GM18907 (cell line): ENCODE measurements at regions not wholly inside any gene's neighbourhood (a gene's known extent, or its start where the extent isn't known, plus 50 kb on each side); places are given as distances from the start of the nearest gene placed in this dataset.

Experiments used
- ATAC-seq: cut with Tn5 transposase; IDR thresholded peaks from one replicate; pipeline ENCODE4 v1.9.1; 2021; ENCODE audit warnings: mild to moderate bottlenecking, moderate library complexity; ENCODE audit not compliant: unreplicated experiment

DNA sequence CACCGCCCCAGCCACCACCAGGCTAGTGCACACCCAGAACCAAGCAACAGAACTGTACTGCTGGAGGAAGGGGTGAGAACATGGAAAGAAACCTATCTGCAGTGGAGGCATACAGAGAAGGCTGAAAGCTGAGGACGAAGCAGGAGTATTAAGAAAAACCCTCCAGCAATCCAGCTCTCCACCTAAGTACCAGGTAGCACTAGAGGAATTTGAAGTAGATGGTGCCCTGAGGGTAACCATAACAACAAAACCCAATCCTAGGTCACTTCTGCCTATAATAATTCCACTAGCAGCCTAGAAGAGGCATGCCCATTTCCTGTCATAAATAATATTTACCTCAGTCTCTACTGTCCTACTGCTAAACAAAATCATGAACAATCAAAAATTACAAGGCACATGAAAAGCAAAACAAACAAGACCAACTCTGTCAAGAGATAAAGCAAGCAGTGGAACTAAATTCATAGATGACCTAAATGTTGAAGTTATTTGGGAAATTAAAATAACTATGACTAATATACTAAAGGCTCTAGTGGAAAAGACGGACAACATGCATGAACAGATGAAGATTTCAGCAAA is 51.1 kb downstream of the HYCC1 start:
- ATAC-seq: no peak

DNA sequence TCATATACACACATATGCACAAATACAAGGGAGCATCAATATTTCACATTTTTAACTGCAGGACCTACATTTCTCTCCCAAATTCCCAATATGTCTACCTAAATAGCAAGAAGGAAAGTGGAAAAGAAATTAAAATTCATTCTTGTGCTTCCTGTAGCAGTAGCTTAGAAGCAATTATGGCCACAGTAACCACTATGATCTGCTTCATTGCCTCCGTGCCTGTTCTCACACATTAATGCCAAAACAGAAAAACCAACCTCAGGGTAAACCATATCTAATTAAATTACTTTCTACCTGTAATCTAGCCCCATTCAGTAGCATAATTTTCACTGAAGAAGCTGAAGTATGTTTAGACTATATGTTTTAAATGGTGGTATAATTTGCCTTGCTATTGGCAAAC is 55.2 kb downstream of the HYCC1 start:
- ATAC-seq: no peak

DNA sequence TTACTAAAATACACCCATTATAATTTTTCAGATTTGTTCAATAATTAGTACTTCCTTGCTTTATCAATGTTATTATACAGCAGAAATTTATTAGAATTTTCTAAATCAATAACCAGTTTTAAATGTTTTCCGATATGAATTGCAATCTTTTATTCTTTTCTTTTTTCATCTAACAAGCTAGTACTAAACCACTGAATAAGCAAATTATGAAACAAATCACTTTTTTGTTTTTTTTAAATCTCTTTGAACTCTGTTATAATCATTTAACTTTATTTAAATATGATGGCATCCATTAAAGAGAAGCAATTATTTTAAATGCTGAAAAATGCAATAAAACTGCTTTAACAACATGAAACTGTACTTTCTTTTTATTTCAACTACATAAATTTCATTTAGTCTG is 59.7 kb downstream of the HYCC1 start:
- no peak for ATAC-seq

DNA sequence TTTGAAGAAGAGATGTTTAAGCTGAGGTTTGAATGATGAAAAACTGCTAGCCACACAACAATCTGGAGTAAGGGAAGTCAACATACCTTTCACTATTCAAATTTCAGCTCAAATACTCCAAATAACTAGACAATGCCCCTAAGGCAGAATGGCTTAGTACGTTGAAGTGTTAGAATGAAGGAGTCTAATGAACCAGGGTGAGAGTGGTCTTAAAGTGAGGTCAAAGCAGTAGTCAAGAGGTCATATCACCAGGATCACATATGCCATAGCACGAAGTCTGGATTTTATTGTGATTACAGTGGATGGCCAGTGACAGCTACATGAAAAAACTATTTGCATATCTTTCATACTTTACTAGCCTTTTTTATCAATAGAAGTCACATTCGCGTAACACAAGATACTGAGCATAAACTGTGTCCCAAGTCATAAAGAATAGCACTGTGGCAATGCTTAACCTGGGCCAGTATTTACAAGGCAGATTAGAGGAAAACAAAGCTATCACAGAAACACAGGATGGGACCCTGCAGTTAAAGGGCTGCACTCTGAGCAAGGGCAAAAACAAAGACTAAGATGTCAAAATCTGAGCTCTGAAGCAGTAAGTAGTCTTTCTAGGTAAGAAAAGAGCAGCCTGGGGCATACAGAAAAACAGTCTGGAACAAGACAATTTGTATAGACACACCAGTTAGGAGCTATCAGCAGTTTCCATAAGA is 61.5 kb downstream of the HYCC1 start:
- ATAC-seq: no peak

DNA sequence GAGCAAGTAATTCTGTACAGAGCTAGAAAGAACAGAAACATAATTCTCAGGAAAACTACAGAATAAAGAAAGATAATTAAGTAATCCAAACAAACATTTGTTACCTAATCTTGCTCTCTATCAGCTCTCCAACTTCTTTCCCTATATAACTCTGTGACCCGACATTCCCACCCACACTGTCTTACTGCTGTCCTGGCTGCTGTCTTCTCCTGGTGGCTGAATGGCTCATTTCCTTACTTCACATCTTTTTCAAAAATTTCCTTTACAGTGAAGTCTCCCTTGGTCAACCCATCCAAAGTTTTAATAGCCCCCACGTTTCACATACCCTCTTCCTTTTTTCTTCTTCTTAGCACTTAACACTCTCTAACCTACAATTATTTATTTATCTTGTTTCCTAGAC is 64.0 kb downstream of the HYCC1 start:
- no peak for ATAC-seq

DNA sequence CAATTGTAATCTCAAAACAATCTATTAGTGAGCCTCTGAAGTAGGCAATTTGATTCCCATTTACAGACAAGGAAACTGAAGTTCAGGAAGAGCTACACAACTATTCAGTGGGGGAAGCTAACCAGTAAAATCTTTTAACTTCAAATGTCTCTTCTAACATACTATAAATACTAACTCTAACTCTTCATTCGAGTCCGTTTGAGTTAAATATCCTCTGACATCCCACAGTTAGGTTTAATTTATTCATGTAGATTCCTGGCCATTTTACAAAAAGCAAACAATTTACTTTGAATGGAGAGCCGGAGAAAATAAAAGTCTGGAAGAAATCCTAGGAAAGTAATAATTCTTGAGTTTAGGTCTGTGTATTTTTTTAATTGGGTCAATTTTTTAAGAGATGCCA is 64.7 kb downstream of the HYCC1 start:
- no peak for ATAC-seq

DNA sequence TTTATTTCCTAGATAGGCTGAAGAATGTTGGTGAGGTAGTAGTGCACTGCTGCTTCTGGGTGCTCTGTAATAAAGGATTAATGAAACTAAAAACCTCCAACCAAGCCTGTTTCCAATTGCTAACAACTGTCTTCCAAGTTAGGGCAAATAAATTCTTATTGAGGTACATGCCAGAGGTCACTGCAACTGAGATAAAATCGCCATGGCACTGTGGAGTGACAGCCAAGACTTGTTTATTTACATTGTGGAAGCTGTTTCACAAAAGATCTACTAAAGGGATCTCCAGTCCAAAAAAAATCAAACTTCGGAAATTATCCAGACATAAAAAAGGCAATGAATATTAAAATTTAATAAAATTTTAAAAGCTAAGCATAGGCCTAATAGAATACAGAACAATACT is 65.2 kb downstream of the HYCC1 start:
- ATAC-seq: no peak

DNA sequence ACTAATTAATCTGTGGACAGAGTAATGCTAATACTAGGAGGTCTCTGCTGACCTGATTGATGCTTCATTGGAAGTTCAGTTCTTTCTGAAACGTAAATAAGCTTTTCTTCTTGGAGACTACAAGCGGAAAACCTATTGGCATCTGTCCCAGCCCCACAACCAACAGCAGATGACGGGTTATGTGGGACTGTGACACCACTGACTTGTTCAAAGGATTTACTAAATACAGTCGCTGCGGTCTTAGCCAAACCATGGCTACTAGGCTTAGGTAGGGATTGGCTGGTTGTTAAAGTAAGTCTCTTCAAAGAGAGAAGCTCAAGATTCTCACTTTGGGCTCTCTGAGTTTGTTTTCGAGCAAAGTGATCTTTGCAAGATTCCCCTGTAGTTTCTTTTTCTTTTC is 68.3 kb downstream of the HYCC1 start:
- ATAC-seq: no peak

DNA sequence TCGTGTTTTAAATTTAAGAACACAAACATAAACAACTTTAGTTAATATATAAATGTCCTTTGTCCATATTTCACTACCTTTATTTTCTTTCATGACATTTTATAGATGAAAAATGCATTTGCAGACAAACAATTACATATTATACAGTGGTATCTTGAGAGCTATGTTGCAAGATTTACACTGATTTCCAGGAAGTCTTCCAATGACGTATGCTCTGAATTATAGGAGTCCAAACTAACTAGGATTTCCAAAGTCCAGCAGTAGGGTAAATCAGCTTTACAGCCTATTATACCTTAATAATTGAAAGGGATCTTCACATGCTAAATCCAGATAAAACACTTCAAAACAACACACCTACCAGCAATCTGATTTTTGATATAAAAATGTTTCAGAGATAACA is 69.4 kb downstream of the HYCC1 start:
- ATAC-seq: no peak

DNA sequence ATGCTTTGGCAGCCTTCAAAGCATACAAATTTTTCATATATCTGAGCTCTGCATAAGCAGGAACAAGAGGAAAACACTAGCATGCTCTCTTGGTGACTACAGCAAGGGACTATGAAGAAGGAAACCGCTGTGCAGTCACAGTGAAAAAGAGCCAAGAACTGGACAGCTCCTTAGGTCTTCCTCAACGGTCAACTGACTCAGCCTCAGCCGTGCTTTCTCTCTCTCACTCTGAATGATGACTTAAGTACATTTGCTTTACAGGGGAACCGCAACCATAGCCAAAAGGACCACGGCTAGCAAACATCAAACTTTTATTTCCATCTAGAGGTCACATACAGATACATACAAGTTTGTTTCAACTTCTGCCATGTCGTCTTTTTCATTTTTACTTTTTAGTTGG is 69.9 kb downstream of the HYCC1 start:
- no peak for ATAC-seq

DNA sequence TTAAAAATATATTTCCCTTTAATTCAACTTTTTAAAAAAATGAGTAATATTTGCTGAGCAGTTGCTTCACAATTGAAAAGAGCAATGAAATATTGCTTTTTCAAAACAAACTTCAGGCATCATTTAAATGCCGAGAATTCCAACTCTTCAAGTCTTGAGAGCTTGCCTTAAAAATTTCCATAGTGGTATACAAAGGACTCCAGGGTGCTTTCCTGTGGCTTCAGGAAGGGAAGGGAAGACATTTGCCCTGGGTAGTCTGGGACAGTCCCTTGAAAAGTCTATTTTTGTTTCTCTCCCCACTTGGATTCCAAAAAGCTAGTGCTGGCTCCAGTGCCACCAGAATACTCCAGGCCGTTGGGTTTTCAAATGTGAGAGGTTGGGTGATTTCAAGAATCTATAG is 71.7 kb downstream of the HYCC1 start:
- ATAC-seq: no peak

DNA sequence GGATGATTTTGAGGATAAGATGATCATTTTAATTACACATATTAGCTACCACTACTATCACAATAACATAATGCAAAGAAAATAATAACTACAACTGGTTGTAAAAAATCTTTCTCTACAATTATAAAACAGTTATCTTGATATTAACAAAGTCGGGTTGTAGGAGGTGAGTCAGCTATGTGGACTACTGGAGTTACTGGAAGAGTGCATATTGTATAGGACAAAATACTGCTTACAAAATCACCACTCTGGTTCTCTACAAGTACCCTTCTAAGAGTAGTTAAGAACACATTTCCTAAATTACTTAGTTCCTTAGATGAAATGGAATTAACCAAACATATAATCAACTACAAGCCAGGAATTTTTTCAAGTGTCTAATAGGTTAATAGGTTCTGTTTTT is 74.1 kb downstream of the HYCC1 start:
- ATAC-seq: no peak

DNA sequence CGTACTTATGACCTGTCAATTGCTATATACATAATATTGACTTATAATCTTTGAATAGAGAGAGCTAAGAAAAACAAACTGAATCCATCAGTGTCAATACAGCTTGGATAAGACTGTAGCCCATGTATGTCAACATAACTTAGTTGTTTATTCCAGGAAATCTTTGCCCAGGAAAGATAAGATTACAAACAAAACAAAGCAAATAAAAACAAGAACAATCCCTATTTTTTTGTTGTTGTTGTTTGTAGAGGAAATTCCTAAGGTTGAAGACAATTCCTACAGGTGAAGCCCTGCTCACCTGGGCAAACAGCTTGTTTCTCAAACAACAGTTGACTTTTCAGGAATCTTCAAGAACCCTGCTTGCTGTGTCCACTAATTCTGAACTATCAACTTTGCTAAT is 76.0 kb downstream of the HYCC1 start:
- ATAC-seq: no peak

DNA sequence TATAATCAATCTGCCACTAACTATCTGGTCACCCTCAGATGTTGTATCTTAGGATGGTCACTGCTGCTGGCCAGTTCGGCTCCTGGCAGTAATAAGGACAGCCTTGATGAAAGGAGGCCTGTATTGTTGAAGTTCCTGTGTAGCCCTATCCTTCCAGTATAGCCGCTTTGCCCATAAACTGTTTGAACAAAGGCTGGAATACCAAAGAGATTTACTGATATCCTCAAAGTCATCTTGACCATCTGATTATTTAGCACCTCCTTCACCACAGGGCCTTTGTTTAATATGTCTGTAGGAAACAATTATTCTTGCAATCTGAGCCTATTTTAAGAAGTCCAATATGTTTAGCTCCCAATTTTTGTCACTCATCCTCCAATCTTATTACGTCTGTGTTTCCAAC is 77.7 kb downstream of the HYCC1 start:
- ATAC-seq: no peak

DNA sequence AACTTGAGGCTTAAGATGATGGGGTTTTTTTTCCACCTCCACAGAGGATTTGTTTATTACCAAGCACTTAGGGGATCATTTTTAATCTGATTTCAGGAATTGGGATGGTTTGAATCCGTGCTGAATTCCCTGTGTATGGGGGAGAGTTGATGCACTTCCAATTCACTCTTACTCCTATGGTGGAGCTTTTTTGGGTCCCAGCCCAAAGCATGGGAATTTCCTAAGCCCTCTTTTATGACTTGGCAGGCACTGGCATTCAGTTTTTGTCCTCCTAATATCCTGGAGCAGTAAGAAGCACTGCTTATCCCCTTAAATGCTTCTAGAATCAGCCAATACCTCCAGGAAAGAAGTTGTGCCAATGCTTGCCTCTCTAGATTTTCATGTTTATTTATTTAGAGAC is 78.7 kb downstream of the HYCC1 start:
- no peak for ATAC-seq

DNA sequence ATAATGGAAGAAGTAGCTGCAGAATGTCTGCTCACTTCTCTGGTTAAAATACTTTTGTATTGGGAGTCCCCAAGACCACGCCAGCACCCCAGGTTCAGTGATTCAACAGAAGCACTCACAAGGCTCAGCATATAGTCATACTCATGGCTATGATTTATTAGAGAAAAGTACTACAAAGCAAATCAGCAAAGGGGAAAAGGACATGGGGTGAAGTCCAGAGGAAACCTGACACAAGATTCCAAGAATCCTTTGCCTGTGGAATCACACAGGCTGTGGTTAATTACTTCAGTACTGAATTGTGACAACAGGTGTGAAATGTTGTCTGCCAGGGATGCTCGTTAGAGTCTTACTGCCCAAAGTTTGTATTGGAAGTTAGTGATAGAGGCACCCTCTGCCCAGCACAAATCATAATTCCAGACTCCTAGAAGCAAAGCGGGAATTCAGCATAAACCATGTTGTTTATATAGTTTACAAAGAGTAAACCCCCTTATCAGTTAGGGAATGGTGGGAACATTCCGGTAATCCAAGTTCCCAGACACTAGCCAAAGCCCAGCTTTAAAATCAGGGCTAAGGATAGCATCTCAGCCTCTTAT is 79.4 kb downstream of the HYCC1 start:
- ATAC-seq: no peak

DNA sequence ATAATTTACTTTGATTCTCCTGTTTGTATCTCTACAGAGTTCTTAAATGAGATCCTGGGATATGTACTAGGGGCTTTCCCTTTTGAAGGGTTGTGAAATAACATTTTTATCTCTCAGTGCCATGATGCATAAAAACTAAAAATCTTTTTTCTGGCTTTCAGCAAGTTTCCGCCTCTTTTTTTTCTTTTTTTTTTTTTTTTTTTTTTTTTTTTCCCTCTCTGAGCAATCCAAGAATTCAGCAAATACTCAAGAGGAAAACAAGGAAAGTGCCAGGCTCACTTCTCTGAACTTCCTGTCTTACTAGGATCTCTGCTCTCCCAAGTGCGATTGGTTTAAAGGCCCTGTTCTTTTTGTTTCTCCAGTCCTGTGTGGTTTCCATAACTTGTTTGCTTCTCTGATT is 79.9 kb downstream of the HYCC1 start:
- no peak for ATAC-seq

DNA sequence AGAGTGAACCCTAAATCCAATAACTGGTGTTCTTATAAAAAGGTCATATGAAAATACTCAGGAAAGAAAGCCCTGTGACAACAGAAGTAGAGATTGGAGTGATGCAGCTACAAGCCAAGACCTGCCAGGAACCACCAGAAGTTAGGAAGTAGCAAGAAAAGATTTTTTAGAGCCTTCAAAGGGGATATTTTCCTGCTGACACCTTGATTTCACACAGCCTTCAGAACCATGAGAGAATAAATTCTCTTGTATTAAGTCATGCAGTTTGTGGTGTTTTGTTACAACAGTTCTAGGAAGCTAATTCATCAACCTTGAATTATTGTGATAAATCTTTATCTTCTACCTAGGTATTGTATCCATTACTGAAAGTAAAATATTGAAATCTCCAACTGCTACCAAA is 81.0 kb downstream of the HYCC1 start:
- ATAC-seq: no peak

DNA sequence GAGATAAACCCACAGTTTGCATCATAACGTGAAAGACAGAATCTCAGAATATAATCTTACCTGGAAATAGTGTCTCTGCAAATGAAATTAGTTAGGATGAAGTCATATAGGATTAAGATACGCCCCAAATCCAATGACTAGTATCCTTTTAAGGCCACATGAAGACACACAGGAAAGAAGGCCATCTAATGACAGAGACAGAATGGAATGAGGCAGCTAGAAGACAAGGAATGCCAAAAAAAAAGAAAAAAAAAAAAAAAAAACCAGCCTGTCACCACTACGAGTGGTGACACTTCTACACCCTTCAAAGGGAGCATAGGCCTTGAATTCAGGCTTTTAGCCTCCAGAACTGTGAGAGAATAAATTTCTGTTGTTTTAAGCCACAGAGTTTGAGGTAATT is 82.9 kb downstream of the HYCC1 start:
- no peak for ATAC-seq

DNA sequence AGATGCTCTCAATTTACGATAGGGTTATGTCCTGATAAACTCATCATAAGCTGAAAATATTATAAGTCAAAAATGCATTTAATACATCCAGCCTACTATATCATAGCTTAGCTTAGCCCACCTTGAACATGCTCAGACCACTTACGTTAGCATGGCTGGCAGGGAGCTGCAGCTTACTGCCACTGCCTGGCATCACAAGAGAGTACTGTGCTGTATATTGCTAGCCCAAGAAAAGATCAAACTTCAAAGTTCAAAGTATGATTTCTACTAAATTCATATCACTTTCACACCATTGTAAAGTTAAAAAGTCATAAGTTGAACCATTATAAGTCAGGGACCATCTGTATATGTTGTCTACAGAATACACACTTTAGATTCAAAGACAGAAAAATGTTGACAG is 91.6 kb downstream of the HYCC1 start:
- ATAC-seq: no peak

DNA sequence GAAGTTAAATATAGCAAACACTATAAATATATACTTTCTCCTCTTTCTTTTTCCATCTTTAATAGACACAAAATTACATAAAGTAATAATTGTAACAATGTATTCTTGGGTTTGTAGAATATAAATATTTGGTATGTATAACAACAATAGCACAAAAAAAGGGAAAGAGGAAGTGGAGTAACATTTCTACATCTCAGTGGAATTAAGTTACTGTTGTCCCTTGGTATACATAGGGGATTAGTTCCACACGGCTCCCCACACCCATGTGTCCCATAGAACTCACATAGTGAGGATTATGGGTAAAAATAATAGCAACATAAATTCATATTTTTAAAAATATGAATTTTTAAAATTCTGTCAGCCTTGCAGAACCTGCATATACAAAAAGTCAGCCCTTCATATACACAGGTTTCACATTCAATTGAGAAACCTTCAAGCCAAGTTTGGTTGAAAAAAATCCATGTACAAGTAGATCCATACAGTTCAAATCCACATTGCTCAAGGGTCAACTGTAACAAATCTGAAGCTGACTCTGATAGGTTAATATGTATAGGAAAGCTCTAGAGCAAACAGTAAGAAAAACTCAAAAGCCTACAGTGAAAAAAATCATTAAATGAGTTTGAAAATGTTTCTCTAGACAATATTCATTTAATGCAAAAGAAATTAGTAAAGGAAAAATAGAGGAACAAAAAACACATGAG is 92.4 kb downstream of the HYCC1 start:
- ATAC-seq: no peak

DNA sequence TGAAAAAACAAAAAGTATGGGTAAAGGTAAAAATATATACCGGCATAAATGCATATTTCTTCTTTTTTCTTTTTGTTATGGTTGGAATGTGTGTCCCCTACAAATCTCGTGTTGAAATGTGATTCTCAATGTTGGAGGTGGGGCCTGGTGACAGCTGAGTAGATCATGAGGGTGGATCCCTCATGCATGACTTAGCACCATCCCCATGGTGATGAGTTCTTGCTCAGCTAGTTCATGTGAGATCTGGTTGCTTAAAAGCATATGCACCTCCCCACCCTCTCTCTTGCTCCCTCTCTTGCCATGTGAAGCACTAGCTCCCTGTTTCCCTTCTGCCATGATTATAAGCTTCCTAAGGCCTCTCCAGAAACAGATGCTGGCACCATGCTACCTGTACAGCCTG is 93.3 kb downstream of the HYCC1 start:
- ATAC-seq: no peak
